ENCODE measurements at regions not wholly inside any gene's neighbourhood (a gene's known extent, or its start where the extent isn't known, plus 50 kb on each side); places are given as distances from the start of the nearest gene placed in this dataset.

- no peaks in the 10 kb centered on the region for H3K27me3 ChIP-seq (ENCODE audit: insufficient read depth, low read length, poor library complexity, severe bottlenecking)
- no peak overlapping the region for H2AFZ ChIP-seq (ENCODE audit: low read length)
- no peaks in the 10 kb centered on the region for H3K9me3 ChIP-seq (ENCODE audit: insufficient read depth, low read depth, low read length)
- H3K36me3 ChIP-seq (ENCODE audit: insufficient read depth, low read length): no peaks in the 10 kb centered on the region
- H3K9me2 ChIP-seq (replicated peaks; ENCODE audit: low read depth, low read length): no peaks in the 10 kb centered on the region
- no peaks in the 10 kb centered on the region for H4K20me1 ChIP-seq (ENCODE audit: insufficient read depth, low read length, poor library complexity, severe bottlenecking)
- no peak overlapping the region for H3K4me3 ChIP-seq (ENCODE audit: low read length, poor library complexity, severe bottlenecking)
- TF ChIP-seq EZH2phosphoT487 (IDR thresholded peaks at IDR 0.05; ENCODE audit: borderline replicate concordance) (no peak), CTCF (conservative IDR thresholded peaks at IDR 0.05; ENCODE audit: low read length) (no peak)
- no peak overlapping the region for H3K4me2 ChIP-seq (ENCODE audit: low read depth, low read length, poor library complexity, severe bottlenecking)
- no peaks in the 10 kb centered on the region for H3F3A ChIP-seq (ENCODE audit: low read depth)
- H3K9ac ChIP-seq (ENCODE audit: low read depth, low read length, poor library complexity, severe bottlenecking): no peak overlapping the region
- H3K4me1 ChIP-seq (ENCODE audit: insufficient read depth, low read length, poor library complexity, severe bottlenecking): no peaks in the 10 kb centered on the region
- H3K79me2 ChIP-seq (ENCODE audit: insufficient read depth, low read length): no peaks in the 10 kb centered on the region
These were observed 425.4 kb downstream of the SLC16A7 start for GRCh38 chr12:60021235-60021634.

GRCh38 chr12:60027266-60027665, 431.4 kb downstream of the SLC16A7 start:
- no peak overlapping the region for H3K4me2 ChIP-seq (ENCODE audit: low read depth, low read length, poor library complexity, severe bottlenecking)
- no peak for TF ChIP-seq CTCF (conservative IDR thresholded peaks at IDR 0.05; ENCODE audit: low read length)
- no peak for TF ChIP-seq EZH2phosphoT487 (IDR thresholded peaks at IDR 0.05; ENCODE audit: borderline replicate concordance)

GRCh38 chr12:60034147-60034546, 438.3 kb downstream of the SLC16A7 start:
- Histone ChIP-seq H4K20me1 (ENCODE audit: insufficient read depth, low read length, poor library complexity, severe bottlenecking) (no peaks in the 10 kb centered on the region), H3K36me3 (ENCODE audit: insufficient read depth, low read length) (no peaks in the 10 kb centered on the region), H3K4me3 (ENCODE audit: low read length, poor library complexity, severe bottlenecking) (no peak overlapping the region), H3K9me2 (replicated peaks; ENCODE audit: low read depth, low read length) (no peaks in the 10 kb centered on the region), H3K9me3 (ENCODE audit: insufficient read depth, low read depth, low read length) (peaks cover 12% of the 10 kb centered on the region; the same call in 1 of the 2 replicates), H3K9ac (ENCODE audit: low read depth, low read length, poor library complexity, severe bottlenecking) (no peak overlapping the region), H2AFZ (ENCODE audit: low read length) (no peak overlapping the region), H3K4me1 (ENCODE audit: insufficient read depth, low read length, poor library complexity, severe bottlenecking) (no peaks in the 10 kb centered on the region), H3K4me2 (ENCODE audit: low read depth, low read length, poor library complexity, severe bottlenecking) (no peak overlapping the region), H3K79me2 (ENCODE audit: insufficient read depth, low read length) (no peaks in the 10 kb centered on the region), H3K27me3 (ENCODE audit: insufficient read depth, low read length, poor library complexity, severe bottlenecking) (no peaks in the 10 kb centered on the region), H3F3A (ENCODE audit: low read depth) (no peaks in the 10 kb centered on the region)
- TF ChIP-seq EZH2phosphoT487 (IDR thresholded peaks at IDR 0.05; ENCODE audit: borderline replicate concordance): no peak
- TF ChIP-seq CTCF (conservative IDR thresholded peaks at IDR 0.05; ENCODE audit: low read length): no peak

More at GRCh38 chr12:60027266-60027665, 431.4 kb downstream of the SLC16A7 start:
- Histone ChIP-seq H3K36me3 (ENCODE audit: insufficient read depth, low read length) (no peaks in the 10 kb centered on the region), H3K9ac (ENCODE audit: low read depth, low read length, poor library complexity, severe bottlenecking) (no peak overlapping the region), H2AFZ (ENCODE audit: low read length) (no peak overlapping the region), H3K4me1 (ENCODE audit: insufficient read depth, low read length, poor library complexity, severe bottlenecking) (no peaks in the 10 kb centered on the region), H3K9me2 (replicated peaks; ENCODE audit: low read depth, low read length) (no peaks in the 10 kb centered on the region), H3K79me2 (ENCODE audit: insufficient read depth, low read length) (no peaks in the 10 kb centered on the region), H3K9me3 (ENCODE audit: insufficient read depth, low read depth, low read length) (no peaks in the 10 kb centered on the region), H4K20me1 (ENCODE audit: insufficient read depth, low read length, poor library complexity, severe bottlenecking) (no peaks in the 10 kb centered on the region), H3K4me3 (ENCODE audit: low read length, poor library complexity, severe bottlenecking) (no peak overlapping the region), H3K27me3 (ENCODE audit: insufficient read depth, low read length, poor library complexity, severe bottlenecking) (no peaks in the 10 kb centered on the region), H3F3A (ENCODE audit: low read depth) (no peaks in the 10 kb centered on the region)

All from Loucy (cell line).